Pancreas (tissue), 10 donors: ENCODE measurements at regions not wholly inside any gene's neighbourhood (a gene's known extent, or its start where the extent isn't known, plus 50 kb on each side); places are given as distances from the start of the nearest gene placed in this dataset.

Source experiments
- ATAC-seq, 4 donors: fragments of 200-7000 bp; cut with Tn5 transposase; one replicate each; pipeline versions ENCODE4 v1.8.0 to v1.9.1; 2020; ENCODE audit warnings: mild to moderate bottlenecking in 4 of 4, moderate library complexity in 4 of 4
- DNase-seq, 6 donors: peaks; one replicate each; pipeline ENCODE4 v3.0.0-alpha.2; 2020
- FAIRE-seq: peaks from 2 replicates; lab custom pipeline; 2012; peaks lifted over from hg19 to GRCh38; lab: Jason Lieb, UNC
- H3K27ac ChIP-seq, 4 donors: fragments of 200-600 bp; sonication (generic); 1 replicate in 3 of 4; 2 replicates in 1 of 4; pipeline versions ENCODE4 v1.5.0 to v1.8.0; 2020
- H3K27me3 ChIP-seq, 4 donors: fragments of 200-600 bp; one replicate each; pipeline ENCODE4 v1.8.0; 2021
- H3K36me3 ChIP-seq, 3 donors: fragments of 200-600 bp; sonication (generic) in 1 of 3; one replicate each; pipeline versions ENCODE4 v1.5.0 to v1.8.0; 2020 to 2021
- H3K4me1 ChIP-seq, 3 donors: fragments of 200-600 bp; one replicate each; pipeline ENCODE4 v1.8.0; 2021
- H3K4me3 ChIP-seq, 4 donors: fragments of 200-600 bp; sonication (generic) in 2 of 4; one replicate each; pipeline versions ENCODE4 v1.5.0 to v1.8.0; 2020 to 2021
- H3K9me3 ChIP-seq, 4 donors: fragments of 200-600 bp; one replicate each; pipeline ENCODE4 v1.8.0; 2021
- WGBS, 2 donors: extraction: QIAGEN DNeasy Blood & Tissue Kit; methylation state at CpG; one replicate each; pipeline ENCODE4 v1.1.7; 2013; 5-methylcytosine and 5-hydroxymethylcytosine counted together
- intact Hi-C, 3 donors: fragments of 100-400 bp; cut with DNase I; formaldehyde crosslinking; loops; one replicate each; pipeline versions ENCODE4 v1.11.1 to v1.14.2; 2022
- TF ChIP-seq, protein P1 (sequence below), 4 donors: fragments of 200-600 bp; sonication (generic) in 3 of 4; IDR thresholded peaks; one replicate each; pipeline versions ENCODE4 v1.5.0 to v1.8.0; 2021; ENCODE audit warnings: antibody characterized with exemption in 4 of 4
- donor health status: healthy with polysubstance abuse.
- donor health status: DM: no; HTN: no; CAD: no; lungs with moderate emphysema.
- donor health status: DM: no; HTN: no; CAD: no.
- donor health status: control.
- donor health status: control.
- donor health status: Bipolar disorder and iron deficiency.
- donor health status: DM: yes; HTN: yes; CAD: no.
- donor health status: DM: no; HTN: no; CAD: no.
- donor health status: DM: no; HTN: no; CAD: no.
- donor health status: DM: yes; HTN: yes; CAD: no.

DNA sequence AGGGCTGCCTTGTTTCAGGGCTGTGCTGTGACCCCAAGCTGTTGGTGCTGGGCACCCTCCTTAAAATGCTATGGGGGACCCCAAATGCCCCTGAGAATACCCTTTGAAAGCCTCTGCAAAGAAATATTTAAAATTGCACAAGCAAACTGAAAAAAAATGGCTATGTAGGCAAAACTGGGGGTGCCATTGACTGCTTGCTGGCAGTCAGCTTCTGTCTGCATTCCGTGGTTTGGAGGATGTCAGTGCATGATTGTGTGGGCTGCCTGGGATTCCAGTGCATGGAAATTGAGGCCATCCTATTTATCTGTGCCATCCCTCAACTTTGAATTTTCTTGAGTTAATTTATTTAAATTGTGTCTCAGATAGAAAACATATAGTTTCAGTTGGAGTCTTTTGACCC is 113.7 kb upstream of the RTL1 start:
- 79 to 96% methylated on average over 1 of the region's 1 CpG for WGBS, 2 donors
- DNase-seq: no peak
- intact Hi-C loops: no loop called here

DNA sequence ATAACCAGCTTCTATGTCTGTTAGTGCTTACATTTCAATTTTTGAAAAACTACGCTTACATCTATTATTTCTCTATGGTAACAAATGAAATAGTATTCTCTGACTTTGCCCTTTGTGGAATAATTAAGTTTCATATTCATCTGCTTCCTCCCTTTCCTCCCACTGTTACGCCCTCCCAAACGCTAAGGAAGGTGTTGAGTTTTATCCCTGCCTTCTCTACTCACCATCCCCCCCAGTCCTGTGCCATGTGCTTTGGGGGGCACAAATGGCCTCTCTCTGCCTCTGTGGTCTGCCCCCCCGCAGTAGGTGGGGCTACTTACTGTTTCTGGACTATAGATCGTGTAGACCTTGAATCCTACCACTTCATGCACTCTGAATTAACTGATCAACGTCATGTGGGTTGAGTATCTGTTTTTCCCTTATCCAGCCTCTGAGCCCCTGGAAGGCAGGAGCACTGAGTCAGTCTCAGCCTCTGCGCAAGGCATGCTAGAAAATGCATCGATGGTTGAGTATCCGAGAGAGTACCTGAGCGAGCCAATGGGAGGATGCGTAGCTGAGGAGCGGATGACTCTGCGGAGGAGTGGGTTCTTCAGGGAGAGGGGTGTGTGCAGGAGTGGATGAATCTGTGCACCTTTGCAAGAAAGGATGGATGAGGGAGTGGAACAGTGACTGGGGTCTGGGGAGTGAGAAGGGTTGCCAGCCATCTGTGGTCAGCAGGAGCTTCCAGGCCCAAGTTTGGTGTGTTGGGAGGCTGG is 114.5 kb upstream of the RTL1 start:
- Histone ChIP-seq H3K27ac (no peak overlapping the region), H3K4me3 (no peak overlapping the region), H3K4me1 (no peaks in the 10 kb centered on the region), H3K27me3 (no peaks in the 10 kb centered on the region), H3K9me3 (no peaks in the 10 kb centered on the region), H3K36me3 (no peaks in the 10 kb centered on the region)
- intact Hi-C loops: no loop called here
- ATAC-seq (no peak), FAIRE-seq (no peak), DNase-seq (peak in 2 of 6 donors; percentile 5 to 8)
- TF ChIP-seq, protein P1, sequence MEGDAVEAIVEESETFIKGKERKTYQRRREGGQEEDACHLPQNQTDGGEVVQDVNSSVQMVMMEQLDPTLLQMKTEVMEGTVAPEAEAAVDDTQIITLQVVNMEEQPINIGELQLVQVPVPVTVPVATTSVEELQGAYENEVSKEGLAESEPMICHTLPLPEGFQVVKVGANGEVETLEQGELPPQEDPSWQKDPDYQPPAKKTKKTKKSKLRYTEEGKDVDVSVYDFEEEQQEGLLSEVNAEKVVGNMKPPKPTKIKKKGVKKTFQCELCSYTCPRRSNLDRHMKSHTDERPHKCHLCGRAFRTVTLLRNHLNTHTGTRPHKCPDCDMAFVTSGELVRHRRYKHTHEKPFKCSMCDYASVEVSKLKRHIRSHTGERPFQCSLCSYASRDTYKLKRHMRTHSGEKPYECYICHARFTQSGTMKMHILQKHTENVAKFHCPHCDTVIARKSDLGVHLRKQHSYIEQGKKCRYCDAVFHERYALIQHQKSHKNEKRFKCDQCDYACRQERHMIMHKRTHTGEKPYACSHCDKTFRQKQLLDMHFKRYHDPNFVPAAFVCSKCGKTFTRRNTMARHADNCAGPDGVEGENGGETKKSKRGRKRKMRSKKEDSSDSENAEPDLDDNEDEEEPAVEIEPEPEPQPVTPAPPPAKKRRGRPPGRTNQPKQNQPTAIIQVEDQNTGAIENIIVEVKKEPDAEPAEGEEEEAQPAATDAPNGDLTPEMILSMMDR (IDR thresholded peaks at IDR 0.05): no peak
- 87 to 93% methylated on average over 13 of the region's 13 CpGs for WGBS, 2 donors

More for the DNA sequence above, 113.7 kb upstream of the RTL1 start:
- FAIRE-seq: no peak
- TF ChIP-seq, protein P1 (IDR thresholded peaks at IDR 0.05): no peak
- Histone ChIP-seq H3K4me1 (no peaks in the 10 kb centered on the region), H3K27ac (no peak overlapping the region), H3K36me3 (no peaks in the 10 kb centered on the region), H3K27me3 (no peaks in the 10 kb centered on the region), H3K4me3 (no peak overlapping the region), H3K9me3 (no peaks in the 10 kb centered on the region)
- ATAC-seq: no peak

DNA sequence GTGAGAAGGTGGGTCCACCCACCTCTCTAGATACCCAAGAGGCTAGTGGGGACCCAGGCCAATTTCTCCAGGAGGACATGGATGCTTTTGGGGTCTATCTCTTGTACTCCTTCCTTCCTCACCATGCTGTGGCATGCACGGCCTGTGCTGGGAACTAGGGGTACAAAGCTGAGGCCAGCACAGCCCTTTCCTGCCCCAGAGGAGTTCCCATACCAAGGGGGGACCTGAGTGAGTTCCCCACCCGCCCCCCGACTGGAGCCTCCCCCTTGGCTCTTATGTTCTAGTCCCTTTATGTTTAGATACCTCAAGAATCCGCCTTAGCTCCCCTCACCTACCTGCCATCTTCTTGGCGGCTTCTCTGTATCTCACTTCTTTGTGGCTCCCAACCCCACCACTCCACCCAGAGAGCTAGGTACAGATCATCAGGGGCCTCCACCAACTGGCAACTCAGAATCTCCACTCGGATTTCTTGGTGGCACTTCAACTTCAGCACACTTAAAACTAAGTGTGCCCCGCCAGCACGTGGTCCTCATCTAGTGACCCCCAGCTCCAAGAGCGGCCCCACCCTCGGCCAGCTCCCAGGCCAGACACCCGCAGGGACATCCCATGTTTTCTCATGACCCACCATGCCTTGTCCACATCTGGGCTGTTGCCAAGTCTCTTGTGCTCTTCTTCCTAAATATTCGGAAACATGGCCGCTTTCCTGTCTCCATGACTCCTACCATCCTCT is 115.2 kb upstream of the RTL1 start:
- TF ChIP-seq, protein P1 (IDR thresholded peaks at IDR 0.05): no peak
- no peaks in the 10 kb centered on the region for H3K36me3 ChIP-seq
- WGBS, 2 donors: 85 to 96% methylated on average over 13 of the region's 13 CpGs
- no peak overlapping the region for H3K27ac ChIP-seq
- DNase-seq: peak in 3 of 6 donors; percentile 7 to 43 (median 12)
- H3K4me1 ChIP-seq: no peaks in the 10 kb centered on the region
- no peaks in the 10 kb centered on the region for H3K9me3 ChIP-seq
- ATAC-seq: no peak
- no peak overlapping the region for H3K4me3 ChIP-seq
- H3K27me3 ChIP-seq: no peaks in the 10 kb centered on the region
- no peak for FAIRE-seq
- intact Hi-C loops: no loop called here

DNA sequence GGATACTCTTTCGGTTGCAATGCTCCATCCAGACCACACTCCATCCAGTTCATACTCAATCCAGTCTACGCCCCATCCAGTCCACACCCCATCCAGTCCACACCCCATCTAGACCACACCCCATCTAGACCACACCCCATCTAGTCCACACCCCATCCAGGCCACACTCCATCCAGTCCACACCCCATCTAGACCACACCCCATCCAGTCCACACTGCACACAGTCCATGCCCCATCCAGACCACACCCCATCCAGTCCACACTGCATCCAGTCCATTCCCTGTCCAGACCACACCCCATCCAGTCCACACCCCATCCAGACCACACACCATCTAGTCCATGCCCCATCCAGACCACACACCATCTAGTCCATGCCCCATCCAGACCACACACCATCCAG is 116.0 kb upstream of the RTL1 start:
- DNase-seq (peak in 3 of 6 donors; percentile 8 to 28 (median 9)), ATAC-seq (peak in 1 of 4 donors; percentile 28), FAIRE-seq (no peak)
- Histone ChIP-seq H3K36me3 (no peaks in the 10 kb centered on the region), H3K27me3 (no peaks in the 10 kb centered on the region), H3K9me3 (no peaks in the 10 kb centered on the region), H3K4me1 (no peaks in the 10 kb centered on the region), H3K27ac (no peak overlapping the region), H3K4me3 (no peak overlapping the region)
- intact Hi-C loops: no loop called here
- TF ChIP-seq, protein P1 (IDR thresholded peaks at IDR 0.05): no peak
- 90 to 91% methylated on average over 2 of the region's 2 CpGs for WGBS, 2 donors
